Astrocyte of the spinal cord (primary cell): ENCODE measurements at regions not wholly inside any gene's neighbourhood (a gene's known extent, or its start where the extent isn't known, plus 50 kb on each side); places are given as distances from the start of the nearest gene placed in this dataset.

Experiments
- DNase-seq: peaks from one replicate; pipeline ENCODE4 v3.0.0; 2011; ENCODE audit warnings: low read depth, low spot score
- H3K4me3 ChIP-seq: 2 replicates; pipeline ENCODE4 v1.5.1; 2011; ENCODE audit warnings: low read depth, mild to moderate bottlenecking, low read length, moderate library complexity
- CTCF ChIP-seq: IDR thresholded peaks from 2 replicates; pipeline ENCODE4 v1.5.1; 2012; ENCODE audit warnings: low read depth, mild to moderate bottlenecking, low read length, inconsistent platforms
- in situ Hi-C: cut with HindIII; loops from 2 replicates; pipeline ENCODE4 v1.10.0; 2017; ENCODE audit warnings: low sequenced_read_pairs

GRCh38 chr9:89664010-89664409 lies 59.2 kb downstream of the GADD45G start:
- DNase-seq: no peak
- in situ Hi-C loops: no loop called here
- no peak overlapping the region for H3K4me3 ChIP-seq
- TF ChIP-seq CTCF: no peak

- in situ Hi-C loops: no loop called here
- DNase-seq: no peak
- H3K4me3 ChIP-seq: no peak overlapping the region
- no peak for TF ChIP-seq CTCF
These were observed 60.1 kb downstream of the GADD45G start for GRCh38 chr9:89664896-89665329.

GRCh38 chr9:89666364-89666763 lies 61.6 kb downstream of the GADD45G start:
- no peak for TF ChIP-seq CTCF
- in situ Hi-C loops: no loop called here
- H3K4me3 ChIP-seq: no peak overlapping the region
- DNase-seq: no peak

GRCh38 chr9:89666950-89667349 lies 62.1 kb downstream of the GADD45G start:
- no peak for TF ChIP-seq CTCF
- in situ Hi-C loops: no loop called here
- no peak for DNase-seq
- H3K4me3 ChIP-seq: no peak overlapping the region

- no peak for TF ChIP-seq CTCF
- in situ Hi-C loops: no loop called here
- no peak overlapping the region for H3K4me3 ChIP-seq
- no peak for DNase-seq
These were observed 62.9 kb downstream of the GADD45G start for GRCh38 chr9:89667726-89668125.

- DNase-seq: no peak
- no peak for TF ChIP-seq CTCF
- in situ Hi-C loops: no loop called here
- H3K4me3 ChIP-seq: no peak overlapping the region
These were observed 63.5 kb downstream of the GADD45G start for GRCh38 chr9:89668216-89668865.

- no peak overlapping the region for H3K4me3 ChIP-seq
- in situ Hi-C loops: no loop called here
- no peak for TF ChIP-seq CTCF
- no peak for DNase-seq
These were observed 64.0 kb downstream of the GADD45G start for GRCh38 chr9:89668866-89669246.
